ENCODE measurements at regions not wholly inside any gene's neighbourhood (a gene's known extent, or its start where the extent isn't known, plus 50 kb on each side); places are given as distances from the start of the nearest gene placed in this dataset.

GRCh38 chr9:12880406-12881015 is 105.7 kb downstream of the LURAP1L start:
- no peaks in the 10 kb centered on the region for H3K27me3 ChIP-seq (replicated peaks in 1 of 7)
- intact Hi-C loops (cut with DNase I; ENCODE audit: low total_unique reads), result no loop called here
- H3K4me1 ChIP-seq, result no peaks in the 10 kb centered on the region
- DNase-seq, result no peak
- no peaks in the 10 kb centered on the region for H3K36me3 ChIP-seq
- no peak overlapping the region for H3K27ac ChIP-seq
- 67 to 76% (median 70%) methylated on average over 3 of the region's 3 CpGs for WGBS, 5 donors
- H3K9me3 ChIP-seq, result no peaks in the 10 kb centered on the region
- H3K4me3 ChIP-seq, result no peak overlapping the region
- no peak for TF ChIP-seq CTCF (IDR thresholded peaks at IDR 0.05 in 8 of 11, conservative IDR thresholded peaks at IDR 0.05 in 3 of 11)
- no peak for TF ChIP-seq POLR2AphosphoS5 (IDR thresholded peaks at IDR 0.05)
- no peak for TF ChIP-seq POLR2A (IDR thresholded peaks at IDR 0.05)

GRCh38 chr9:12882430-12882829 is 107.6 kb downstream of the LURAP1L start:
- no peak overlapping the region for H3K4me3 ChIP-seq
- intact Hi-C loops (cut with DNase I; ENCODE audit: low total_unique reads), result no loop called here
- WGBS, 5 donors, result 59 to 76% (median 64%) methylated on average over 2 of the region's 2 CpGs
- peak overlapping the region in 3 of 8 donors; percentile 16 to 29 (median 29) for H3K27ac ChIP-seq
- no peaks in the 10 kb centered on the region for H3K36me3 ChIP-seq
- no peak for DNase-seq
- no peak for TF ChIP-seq POLR2A (IDR thresholded peaks at IDR 0.05)
- TF ChIP-seq CTCF (IDR thresholded peaks at IDR 0.05 in 8 of 11, conservative IDR thresholded peaks at IDR 0.05 in 3 of 11), result no peak
- TF ChIP-seq POLR2AphosphoS5 (IDR thresholded peaks at IDR 0.05), result no peak
- no peaks in the 10 kb centered on the region for H3K4me1 ChIP-seq
- peaks cover 0 to 3% (median 0%) of the 10 kb centered on the region in 8 donors for H3K9me3 ChIP-seq
- no peaks in the 10 kb centered on the region for H3K27me3 ChIP-seq (replicated peaks in 1 of 7)

GRCh38 chr9:12884736-12885395 is 110.0 kb downstream of the LURAP1L start:
- intact Hi-C loops (cut with DNase I; ENCODE audit: low total_unique reads), result no loop called here
- H3K4me3 ChIP-seq, result no peak overlapping the region
- DNase-seq, result no peak

More at GRCh38 chr9:12884736-12885395, 110.0 kb downstream of the LURAP1L start:
- no peaks in the 10 kb centered on the region for H3K36me3 ChIP-seq
- no peak overlapping the region for H3K27ac ChIP-seq
- peaks cover 0 to 13% (median 0%) of the 10 kb centered on the region in 8 donors for H3K9me3 ChIP-seq
- H3K4me1 ChIP-seq, result no peaks in the 10 kb centered on the region
- no peaks in the 10 kb centered on the region for H3K27me3 ChIP-seq (replicated peaks in 1 of 7)
- WGBS, 5 donors, result 64 to 80% (median 67%) methylated on average over 4 of the region's 4 CpGs
- no peak for TF ChIP-seq POLR2A (IDR thresholded peaks at IDR 0.05)
- TF ChIP-seq CTCF (IDR thresholded peaks at IDR 0.05 in 8 of 11, conservative IDR thresholded peaks at IDR 0.05 in 3 of 11), result peak in 3 of 11 experiments; percentile 20 to 45 (median 21)
